ENCODE measurements at regions not wholly inside any gene's neighbourhood (a gene's known extent, or its start where the extent isn't known, plus 50 kb on each side); places are given as distances from the start of the nearest gene placed in this dataset.

DNA sequence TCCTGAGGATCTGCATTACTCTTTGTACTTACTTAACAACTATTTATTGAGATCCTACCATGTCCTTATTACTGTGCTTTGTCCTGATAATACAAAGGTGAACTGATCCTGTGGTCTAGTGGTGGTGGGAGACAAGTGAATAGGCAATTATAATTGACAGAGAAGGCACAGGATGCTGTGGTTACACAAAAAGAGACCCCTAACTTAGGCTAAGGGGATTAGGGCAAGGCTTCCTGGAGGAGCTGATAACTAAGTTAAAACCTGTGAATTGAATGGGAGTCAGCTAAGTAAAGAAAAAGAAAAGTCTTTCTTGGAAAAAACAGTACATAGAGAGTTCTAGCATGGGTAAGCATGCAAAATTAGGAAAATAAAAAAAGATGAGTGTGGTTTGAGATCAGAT lies 164.4 kb downstream of the LARP7 start:
- no peak for DNase-seq (ENCODE audit: insufficient read length, low spot score, missing footprints)
- TF ChIP-seq, protein P1, sequence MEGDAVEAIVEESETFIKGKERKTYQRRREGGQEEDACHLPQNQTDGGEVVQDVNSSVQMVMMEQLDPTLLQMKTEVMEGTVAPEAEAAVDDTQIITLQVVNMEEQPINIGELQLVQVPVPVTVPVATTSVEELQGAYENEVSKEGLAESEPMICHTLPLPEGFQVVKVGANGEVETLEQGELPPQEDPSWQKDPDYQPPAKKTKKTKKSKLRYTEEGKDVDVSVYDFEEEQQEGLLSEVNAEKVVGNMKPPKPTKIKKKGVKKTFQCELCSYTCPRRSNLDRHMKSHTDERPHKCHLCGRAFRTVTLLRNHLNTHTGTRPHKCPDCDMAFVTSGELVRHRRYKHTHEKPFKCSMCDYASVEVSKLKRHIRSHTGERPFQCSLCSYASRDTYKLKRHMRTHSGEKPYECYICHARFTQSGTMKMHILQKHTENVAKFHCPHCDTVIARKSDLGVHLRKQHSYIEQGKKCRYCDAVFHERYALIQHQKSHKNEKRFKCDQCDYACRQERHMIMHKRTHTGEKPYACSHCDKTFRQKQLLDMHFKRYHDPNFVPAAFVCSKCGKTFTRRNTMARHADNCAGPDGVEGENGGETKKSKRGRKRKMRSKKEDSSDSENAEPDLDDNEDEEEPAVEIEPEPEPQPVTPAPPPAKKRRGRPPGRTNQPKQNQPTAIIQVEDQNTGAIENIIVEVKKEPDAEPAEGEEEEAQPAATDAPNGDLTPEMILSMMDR (IDR thresholded peaks at IDR 0.05; ENCODE audit: extremely low read depth, low read depth, low read length), result no peak
- Histone ChIP-seq H3K27ac (ENCODE audit: low read depth, low read length) (no peak overlapping the region), H3K9me3 (ENCODE audit: low read depth, low read length) (no peaks in the 10 kb centered on the region), H3K36me3 (ENCODE audit: insufficient read depth, low read length) (no peaks in the 10 kb centered on the region), H3K79me2 (ENCODE audit: insufficient read depth, low read length) (no peaks in the 10 kb centered on the region), H3K4me3 (ENCODE audit: insufficient read depth, low read length) (no peak overlapping the region), H4K20me1 (ENCODE audit: insufficient read depth, low read length) (no peaks in the 10 kb centered on the region), H3K4me1 (ENCODE audit: insufficient read depth, low read length) (no peaks in the 10 kb centered on the region), H3K4me2 (ENCODE audit: insufficient read depth, low read length) (no peak overlapping the region), H2AFZ (ENCODE audit: low read length) (no peak overlapping the region), H3K27me3 (ENCODE audit: insufficient read depth, low read length) (no peaks in the 10 kb centered on the region)

DNA sequence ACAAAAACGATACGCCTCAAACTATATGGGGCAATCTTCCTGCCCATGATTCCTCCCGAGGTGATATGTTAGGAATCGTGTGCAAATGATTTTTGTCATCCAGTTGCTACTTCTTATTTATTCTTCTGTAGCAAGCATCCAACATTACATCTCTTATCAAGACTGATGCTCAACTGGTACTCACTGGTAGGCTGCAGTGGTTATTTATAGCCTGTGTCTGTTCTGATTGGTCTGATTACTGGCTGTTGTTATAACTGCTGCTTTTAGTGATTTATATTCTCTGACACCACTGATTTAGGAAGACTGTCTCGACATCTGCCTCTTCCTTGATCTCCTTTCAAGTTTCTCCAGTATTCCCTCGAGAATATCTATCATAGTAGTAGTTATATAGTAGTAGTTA lies 165.8 kb downstream of the LARP7 start:
- DNase-seq (ENCODE audit: insufficient read length, low spot score, missing footprints), result no peak
- H3K4me2 ChIP-seq (ENCODE audit: insufficient read depth, low read length), result no peak overlapping the region
- H3K27me3 ChIP-seq (ENCODE audit: insufficient read depth, low read length), result no peaks in the 10 kb centered on the region
- H3K79me2 ChIP-seq (ENCODE audit: insufficient read depth, low read length), result no peaks in the 10 kb centered on the region
- H3K27ac ChIP-seq (ENCODE audit: low read depth, low read length), result no peak overlapping the region
- no peak overlapping the region for H3K4me3 ChIP-seq (ENCODE audit: insufficient read depth, low read length)
- no peaks in the 10 kb centered on the region for H3K4me1 ChIP-seq (ENCODE audit: insufficient read depth, low read length)
- H3K9me3 ChIP-seq (ENCODE audit: low read depth, low read length), result no peaks in the 10 kb centered on the region
- no peaks in the 10 kb centered on the region for H3K36me3 ChIP-seq (ENCODE audit: insufficient read depth, low read length)
- no peaks in the 10 kb centered on the region for H4K20me1 ChIP-seq (ENCODE audit: insufficient read depth, low read length)
- no peak overlapping the region for H2AFZ ChIP-seq (ENCODE audit: low read length)
- TF ChIP-seq, protein P1 (IDR thresholded peaks at IDR 0.05; ENCODE audit: extremely low read depth, low read depth, low read length), result no peak

- H3K4me1 ChIP-seq (ENCODE audit: insufficient read depth, low read length), result no peaks in the 10 kb centered on the region
- no peaks in the 10 kb centered on the region for H3K36me3 ChIP-seq (ENCODE audit: insufficient read depth, low read length)
- H3K4me2 ChIP-seq (ENCODE audit: insufficient read depth, low read length), result no peak overlapping the region
- no peaks in the 10 kb centered on the region for H3K9me3 ChIP-seq (ENCODE audit: low read depth, low read length)
- H3K27ac ChIP-seq (ENCODE audit: low read depth, low read length), result no peak overlapping the region
- H4K20me1 ChIP-seq (ENCODE audit: insufficient read depth, low read length), result no peaks in the 10 kb centered on the region
- no peaks in the 10 kb centered on the region for H3K79me2 ChIP-seq (ENCODE audit: insufficient read depth, low read length)
- no peak overlapping the region for H2AFZ ChIP-seq (ENCODE audit: low read length)
- no peak overlapping the region for H3K4me3 ChIP-seq (ENCODE audit: insufficient read depth, low read length)
- peak; percentile 45 for DNase-seq (ENCODE audit: insufficient read length, low spot score, missing footprints)
- H3K27me3 ChIP-seq (ENCODE audit: insufficient read depth, low read length), result no peaks in the 10 kb centered on the region
- TF ChIP-seq, protein P1 (IDR thresholded peaks at IDR 0.05; ENCODE audit: extremely low read depth, low read depth, low read length), result no peak
These were observed 170.1 kb downstream of the LARP7 start for GRCh38 chr4:112807083-112807482.

DNA sequence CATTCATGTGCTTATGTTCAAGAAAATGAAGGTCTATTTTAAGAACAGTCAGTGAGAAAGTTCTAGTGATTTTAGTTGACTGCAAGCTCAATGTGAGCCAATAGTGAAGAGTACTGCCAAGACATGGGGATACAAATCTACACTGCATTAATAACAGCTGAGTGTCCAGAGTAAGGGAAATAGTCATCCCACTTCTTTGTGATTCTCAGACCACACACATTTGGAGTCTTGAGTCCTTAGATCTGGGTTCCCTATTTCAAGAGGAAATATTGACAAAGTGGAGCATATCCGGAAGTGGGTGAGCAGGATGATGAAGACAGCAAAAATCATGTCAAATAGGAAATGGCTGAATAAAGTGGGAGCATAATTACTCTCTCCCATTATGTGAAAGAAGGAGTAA lies 171.1 kb downstream of the LARP7 start:
- Histone ChIP-seq H3K27me3 (ENCODE audit: insufficient read depth, low read length) (no peaks in the 10 kb centered on the region), H4K20me1 (ENCODE audit: insufficient read depth, low read length) (no peaks in the 10 kb centered on the region), H3K79me2 (ENCODE audit: insufficient read depth, low read length) (no peaks in the 10 kb centered on the region), H3K36me3 (ENCODE audit: insufficient read depth, low read length) (no peaks in the 10 kb centered on the region), H3K27ac (ENCODE audit: low read depth, low read length) (no peak overlapping the region), H2AFZ (ENCODE audit: low read length) (no peak overlapping the region), H3K4me2 (ENCODE audit: insufficient read depth, low read length) (no peak overlapping the region), H3K4me1 (ENCODE audit: insufficient read depth, low read length) (no peaks in the 10 kb centered on the region), H3K9me3 (ENCODE audit: low read depth, low read length) (no peaks in the 10 kb centered on the region), H3K4me3 (ENCODE audit: insufficient read depth, low read length) (no peak overlapping the region)
- DNase-seq (ENCODE audit: insufficient read length, low spot score, missing footprints), result no peak
- TF ChIP-seq, protein P1 (IDR thresholded peaks at IDR 0.05; ENCODE audit: extremely low read depth, low read depth, low read length), result no peak
